ENCODE measurements at regions not wholly inside any gene's neighbourhood (a gene's known extent, or its start where the extent isn't known, plus 50 kb on each side); places are given as distances from the start of the nearest gene placed in this dataset.

GRCh38 chr6:137697267-137697938, 169.7 kb upstream of the TNFAIP3 start:
- SMC1A ChIA-PET (ENCODE audit: uncharacterized antibody, unreplicated experiment) = interaction anchor here (0.6 to 10.7 kb wide), 26 partner anchors 9 to 876 kb away, joined by 3 to 236 read pairs (median 5); no protein-coding TSS in a partner anchor
- TF ChIP-seq NR2F1 (conservative IDR thresholded peaks at IDR 0.05) = 0 out of 2 replicates have a peak, but pooled peaks have one; percentile 10
- TF ChIP-seq NR2C2 (IDR thresholded peaks at IDR 0.05; ENCODE audit: borderline replicate concordance, control insufficient read depth, insufficient read length, low read depth) = no peak
- peak; percentile 58 for TF ChIP-seq RAD21 (IDR thresholded peaks at IDR 0.05; ENCODE audit: insufficient read depth, low read depth, low read length)
- no peak for TF ChIP-seq SIN3A (IDR thresholded peaks at IDR 0.05; ENCODE audit: low read depth, low read length)
- TF ChIP-seq SMC3 (IDR thresholded peaks at IDR 0.05; ENCODE audit: borderline replicate concordance, low read length) = peak; percentile 15; the same call in 1 of the 2 replicates
- 0 out of 4 replicates have a peak, but pooled peaks of 1 of the 2 experiments have one; percentile 18 for TF ChIP-seq IKZF2 (IDR thresholded peaks at IDR 0.05)
- TF ChIP-seq RB1 (IDR thresholded peaks at IDR 0.05; ENCODE audit: borderline replicate concordance) = no peak
- peak; percentile 79; the same call in 1 of the 2 replicates for TF ChIP-seq PAX5 (IDR thresholded peaks at IDR 0.05; ENCODE audit: borderline replicate concordance, low read depth, low read length)
- no peak for TF ChIP-seq CEBPZ (IDR thresholded peaks at IDR 0.05; ENCODE audit: low read depth, low read length)
- no peak for TF ChIP-seq NFXL1 (IDR thresholded peaks at IDR 0.05; ENCODE audit: borderline replicate concordance)
- peak; percentile 28; the same call in 1 of the 2 replicates for TF ChIP-seq IKZF1 (conservative IDR thresholded peaks at IDR 0.05)
- TF ChIP-seq CTCF (IDR thresholded peaks at IDR 0.05 in 2 of 3, conservative IDR thresholded peaks at IDR 0.05 in 1 of 3; ENCODE audit: control insufficient read depth in 2 of 3, extremely low read depth in 1 of 3, insufficient read depth in 1 of 3, low read depth in 3 of 3, low read length in 3 of 3) = peak; percentile 14 to 35 (median 27); a peak in 5 of 6 replicates
- in situ Hi-C loops (cut with MboI) (no loop called here), intact Hi-C loops (cut with micrococcal nuclease; ENCODE audit: unreplicated experiment) (no loop called here)
- no peak for DNase-seq (ENCODE audit: low read depth, low spot score)
- Histone ChIP-seq H3K4me3 (no peak overlapping the region), H2AFZ (ENCODE audit: control insufficient read depth, low read depth, low read length) (no peak overlapping the region), H3K27me3 (replicated peaks in 1 of 2; ENCODE audit: control insufficient read depth in 2 of 2, insufficient read depth in 2 of 2, low read length in 1 of 2) (no peaks in the 10 kb centered on the region), H3K79me2 (ENCODE audit: control insufficient read depth, insufficient read depth, low read length) (no peaks in the 10 kb centered on the region), H4K20me1 (ENCODE audit: control insufficient read depth, insufficient read depth) (no peaks in the 10 kb centered on the region), H3K36me3 (ENCODE audit: control insufficient read depth in 2 of 2, insufficient read depth in 2 of 2, low read length in 1 of 2) (no peaks in the 10 kb centered on the region), H3K27ac (ENCODE audit: control insufficient read depth, insufficient read depth) (no peak overlapping the region), H3K4me1 (ENCODE audit: control insufficient read depth, insufficient read depth, low read length) (peaks cover 13% of the 10 kb centered on the region), H3K9ac (ENCODE audit: control insufficient read depth, insufficient read depth, low read length) (no peak overlapping the region), H3K4me2 (ENCODE audit: control insufficient read depth, insufficient read depth) (no peak overlapping the region), H3K9me3 (replicated peaks; ENCODE audit: control insufficient read depth, insufficient read depth, low read length) (no peaks in the 10 kb centered on the region)
- 38% methylated on average over 2 of the region's 2 CpGs for WGBS (ENCODE audit: insufficient coverage, insufficient replicate concordance, low lambda C conversion rate, missing lambda C conversion rate)
- RAD21 ChIA-PET (ENCODE audit: unreplicated experiment) = interaction anchor here (0.9 to 5.2 kb wide), 13 partner anchors 9 to 603 kb away, joined by 3 to 54 read pairs (median 4); partner anchors contain the start of gene TNFAIP3
- peak; percentile 80 for ATAC-seq
- no TSS peak for BruUV-seq (replicated peaks)
- CTCF ChIA-PET = interaction anchor here (0.6 to 6.2 kb wide), 26 partner anchors 7 to 600 kb away, joined by 3 to 97 read pairs (median 4); no protein-coding TSS in a partner anchor
- POLR2A ChIA-PET = interaction anchor here (0.6 to 4.1 kb wide), 8 partner anchors 9 to 115 kb away, joined by 3 to 24 read pairs (median 4); no protein-coding TSS in a partner anchor
- no peak for FAIRE-seq
